ENCODE measurements at regions not wholly inside any gene's neighbourhood (a gene's known extent, or its start where the extent isn't known, plus 50 kb on each side); places are given as distances from the start of the nearest gene placed in this dataset.

GRCh38 chr5:169511708-169512107, 71.9 kb upstream of the SPDL1 start:
- Histone ChIP-seq H3K4ac (ENCODE audit: low read length) (no peak overlapping the region), H3K36me3 (replicated peaks in 1 of 2; ENCODE audit: control insufficient read depth in 2 of 2, insufficient read depth in 2 of 2, low read length in 2 of 2) (no peaks in the 10 kb centered on the region), H4K8ac (ENCODE audit: low read depth, low read length) (no peak overlapping the region), H3K9ac (ENCODE audit: low read depth, low read length, poor library complexity) (no peak overlapping the region), H3K27me3 (ENCODE audit: control insufficient read depth in 3 of 3, insufficient read depth in 3 of 3, low read depth in 1 of 3, low read length in 3 of 3) (no peaks in the 10 kb centered on the region), H3K4me1 (ENCODE audit: control insufficient read depth in 2 of 2, insufficient read depth in 1 of 2, low read depth in 1 of 2, low read length in 2 of 2) (no peaks in the 10 kb centered on the region), H2BK5ac (ENCODE audit: low read length) (no peak overlapping the region), H3K9me3 (replicated peaks in 1 of 2; ENCODE audit: control insufficient read depth in 2 of 2, insufficient read depth in 1 of 2, low read depth in 1 of 2, low read length in 2 of 2) (no peaks in the 10 kb centered on the region), H3K4me3 (ENCODE audit: low read length in 2 of 2) (no peak overlapping the region), H3K14ac (ENCODE audit: low read length) (no peak overlapping the region), H4K91ac (ENCODE audit: low read depth, low read length, poor library complexity) (no peak overlapping the region), H2BK120ac (ENCODE audit: low read depth, low read length) (no peak overlapping the region), H3K79me1 (ENCODE audit: low read depth, low read length) (no peaks in the 10 kb centered on the region), H3K23ac (ENCODE audit: low read depth, low read length, poor library complexity) (no peak overlapping the region), H2BK15ac (ENCODE audit: low read length) (no peak overlapping the region), H2AFZ (ENCODE audit: low read length) (no peak overlapping the region), H3K18ac (ENCODE audit: low read length) (no peak overlapping the region), H3K4me2 (ENCODE audit: insufficient read depth, low read length, poor library complexity, severe bottlenecking) (no peak overlapping the region), H2BK12ac (ENCODE audit: low read length) (no peak overlapping the region), H3K27ac (replicated peaks; ENCODE audit: low read length) (no peak overlapping the region), H2AK5ac (ENCODE audit: low read depth, low read length) (no peak overlapping the region)
- WGBS, 2 donors (ENCODE audit: extremely low coverage in 2 of 2, insufficient read length in 2 of 2, insufficient replicate concordance in 1 of 2): no CpG with 5 or more reads among the region's 3 CpGs
- DNase-seq (ENCODE audit: low spot score): no peak

- H3K4me1 ChIP-seq (ENCODE audit: control insufficient read depth in 2 of 2, insufficient read depth in 1 of 2, low read depth in 1 of 2, low read length in 2 of 2): no peaks in the 10 kb centered on the region
- no peak overlapping the region for H3K23ac ChIP-seq (ENCODE audit: low read depth, low read length, poor library complexity)
- H2BK120ac ChIP-seq (ENCODE audit: low read depth, low read length): no peak overlapping the region
- H3K18ac ChIP-seq (ENCODE audit: low read length): no peak overlapping the region
- no peak overlapping the region for H2BK5ac ChIP-seq (ENCODE audit: low read length)
- no peak overlapping the region for H3K4ac ChIP-seq (ENCODE audit: low read length)
- no peak overlapping the region for H3K14ac ChIP-seq (ENCODE audit: low read length)
- H4K8ac ChIP-seq (ENCODE audit: low read depth, low read length): no peak overlapping the region
- H3K27ac ChIP-seq (replicated peaks; ENCODE audit: low read length): no peak overlapping the region
- no peaks in the 10 kb centered on the region for H3K9me3 ChIP-seq (replicated peaks in 1 of 2; ENCODE audit: control insufficient read depth in 2 of 2, insufficient read depth in 1 of 2, low read depth in 1 of 2, low read length in 2 of 2)
- no peak overlapping the region for H2AFZ ChIP-seq (ENCODE audit: low read length)
- H3K4me3 ChIP-seq (ENCODE audit: low read length in 2 of 2): no peak overlapping the region
- no peak overlapping the region for H2BK12ac ChIP-seq (ENCODE audit: low read length)
- no peaks in the 10 kb centered on the region for H3K79me1 ChIP-seq (ENCODE audit: low read depth, low read length)
- DNase-seq (ENCODE audit: low spot score): no peak
- H3K9ac ChIP-seq (ENCODE audit: low read depth, low read length, poor library complexity): no peak overlapping the region
- H2BK15ac ChIP-seq (ENCODE audit: low read length): no peak overlapping the region
- H3K4me2 ChIP-seq (ENCODE audit: insufficient read depth, low read length, poor library complexity, severe bottlenecking): no peak overlapping the region
- no peak overlapping the region for H4K91ac ChIP-seq (ENCODE audit: low read depth, low read length, poor library complexity)
- WGBS, 2 donors (ENCODE audit: extremely low coverage in 2 of 2, insufficient read length in 2 of 2, insufficient replicate concordance in 1 of 2): no CpG with 5 or more reads among the region's 1 CpG
- H2AK5ac ChIP-seq (ENCODE audit: low read depth, low read length): no peak overlapping the region
- H3K27me3 ChIP-seq (ENCODE audit: control insufficient read depth in 3 of 3, insufficient read depth in 3 of 3, low read depth in 1 of 3, low read length in 3 of 3): no peaks in the 10 kb centered on the region
- no peaks in the 10 kb centered on the region for H3K36me3 ChIP-seq (replicated peaks in 1 of 2; ENCODE audit: control insufficient read depth in 2 of 2, insufficient read depth in 2 of 2, low read length in 2 of 2)
Observed at GRCh38 chr5:169507051-169507450, 76.5 kb upstream of the SPDL1 start.

- Histone ChIP-seq H3K14ac (ENCODE audit: low read length) (no peak overlapping the region), H3K4me3 (ENCODE audit: low read length in 2 of 2) (no peak overlapping the region), H4K8ac (ENCODE audit: low read depth, low read length) (no peak overlapping the region), H3K23ac (ENCODE audit: low read depth, low read length, poor library complexity) (no peak overlapping the region), H3K27ac (replicated peaks; ENCODE audit: low read length) (no peak overlapping the region), H2BK120ac (ENCODE audit: low read depth, low read length) (no peak overlapping the region), H2AFZ (ENCODE audit: low read length) (no peak overlapping the region), H2BK5ac (ENCODE audit: low read length) (no peak overlapping the region), H3K79me1 (ENCODE audit: low read depth, low read length) (no peaks in the 10 kb centered on the region), H2BK15ac (ENCODE audit: low read length) (no peak overlapping the region), H3K9ac (ENCODE audit: low read depth, low read length, poor library complexity) (no peak overlapping the region), H3K4me2 (ENCODE audit: insufficient read depth, low read length, poor library complexity, severe bottlenecking) (no peak overlapping the region), H3K4ac (ENCODE audit: low read length) (no peak overlapping the region), H2BK12ac (ENCODE audit: low read length) (no peak overlapping the region), H3K9me3 (replicated peaks in 1 of 2; ENCODE audit: control insufficient read depth in 2 of 2, insufficient read depth in 1 of 2, low read depth in 1 of 2, low read length in 2 of 2) (no peaks in the 10 kb centered on the region), H3K4me1 (ENCODE audit: control insufficient read depth in 2 of 2, insufficient read depth in 1 of 2, low read depth in 1 of 2, low read length in 2 of 2) (no peaks in the 10 kb centered on the region), H3K36me3 (replicated peaks in 1 of 2; ENCODE audit: control insufficient read depth in 2 of 2, insufficient read depth in 2 of 2, low read length in 2 of 2) (no peaks in the 10 kb centered on the region), H4K91ac (ENCODE audit: low read depth, low read length, poor library complexity) (no peak overlapping the region), H3K27me3 (ENCODE audit: control insufficient read depth in 3 of 3, insufficient read depth in 3 of 3, low read depth in 1 of 3, low read length in 3 of 3) (no peaks in the 10 kb centered on the region), H3K18ac (ENCODE audit: low read length) (no peak overlapping the region), H2AK5ac (ENCODE audit: low read depth, low read length) (no peak overlapping the region)
- no peak for DNase-seq (ENCODE audit: low spot score)
- 100% methylated on average over 1 of the region's 5 CpGs; no CpG with 5 or more reads in 1 of the 2 donors for WGBS, 2 donors (ENCODE audit: extremely low coverage in 2 of 2, insufficient read length in 2 of 2, insufficient replicate concordance in 1 of 2)
Observed at GRCh38 chr5:169503886-169504285, 79.7 kb upstream of the SPDL1 start.

DNA sequence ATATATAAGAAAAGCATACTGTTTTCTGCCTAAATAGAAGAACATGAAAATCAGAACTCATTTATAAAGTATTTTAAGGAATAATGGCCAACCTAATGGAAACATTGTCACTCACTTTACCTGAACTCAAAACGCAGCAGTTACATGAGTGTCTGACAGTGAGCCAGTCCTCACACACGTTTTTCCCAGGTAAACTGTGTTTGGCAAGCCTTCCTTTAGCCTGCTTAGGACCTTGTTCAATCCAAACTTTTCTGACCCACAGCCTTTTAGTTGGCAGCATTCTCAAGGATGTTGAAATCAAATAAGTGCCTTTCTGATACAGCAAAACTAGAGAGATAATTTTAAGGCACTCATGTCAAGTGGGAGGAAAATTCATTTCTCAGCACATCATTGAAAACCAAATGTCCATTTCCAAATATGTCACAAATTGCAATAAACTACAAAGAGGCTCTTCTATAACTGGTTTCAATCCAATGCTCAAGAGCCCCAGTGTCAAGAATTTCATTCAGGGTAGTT, 83.5 kb upstream of the SPDL1 start:
- no peak overlapping the region for H4K91ac ChIP-seq (ENCODE audit: low read depth, low read length, poor library complexity)
- H2AK5ac ChIP-seq (ENCODE audit: low read depth, low read length): no peak overlapping the region
- WGBS, 2 donors (ENCODE audit: extremely low coverage in 2 of 2, insufficient read length in 2 of 2, insufficient replicate concordance in 1 of 2): no CpG with 5 or more reads among the region's 2 CpGs
- H2BK15ac ChIP-seq (ENCODE audit: low read length): no peak overlapping the region
- H2BK5ac ChIP-seq (ENCODE audit: low read length): no peak overlapping the region
- DNase-seq (ENCODE audit: low spot score): no peak
- no peak overlapping the region for H4K8ac ChIP-seq (ENCODE audit: low read depth, low read length)
- H3K27ac ChIP-seq (replicated peaks; ENCODE audit: low read length): no peak overlapping the region
- H3K9ac ChIP-seq (ENCODE audit: low read depth, low read length, poor library complexity): no peak overlapping the region
- no peak overlapping the region for H3K4me2 ChIP-seq (ENCODE audit: insufficient read depth, low read length, poor library complexity, severe bottlenecking)
- no peak overlapping the region for H2AFZ ChIP-seq (ENCODE audit: low read length)
- no peak overlapping the region for H3K4me3 ChIP-seq (ENCODE audit: low read length in 2 of 2)
- no peak overlapping the region for H3K14ac ChIP-seq (ENCODE audit: low read length)
- H3K23ac ChIP-seq (ENCODE audit: low read depth, low read length, poor library complexity): no peak overlapping the region
- H2BK12ac ChIP-seq (ENCODE audit: low read length): no peak overlapping the region
- no peak overlapping the region for H3K4ac ChIP-seq (ENCODE audit: low read length)
- no peaks in the 10 kb centered on the region for H3K4me1 ChIP-seq (ENCODE audit: control insufficient read depth in 2 of 2, insufficient read depth in 1 of 2, low read depth in 1 of 2, low read length in 2 of 2)
- no peaks in the 10 kb centered on the region for H3K27me3 ChIP-seq (ENCODE audit: control insufficient read depth in 3 of 3, insufficient read depth in 3 of 3, low read depth in 1 of 3, low read length in 3 of 3)
- no peaks in the 10 kb centered on the region for H3K36me3 ChIP-seq (replicated peaks in 1 of 2; ENCODE audit: control insufficient read depth in 2 of 2, insufficient read depth in 2 of 2, low read length in 2 of 2)
- no peak overlapping the region for H2BK120ac ChIP-seq (ENCODE audit: low read depth, low read length)
- no peak overlapping the region for H3K18ac ChIP-seq (ENCODE audit: low read length)
- H3K9me3 ChIP-seq (replicated peaks in 1 of 2; ENCODE audit: control insufficient read depth in 2 of 2, insufficient read depth in 1 of 2, low read depth in 1 of 2, low read length in 2 of 2): no peaks in the 10 kb centered on the region
- H3K79me1 ChIP-seq (ENCODE audit: low read depth, low read length): no peaks in the 10 kb centered on the region

All from neuronal stem cell (in vitro differentiated cells).